Upper lobe of right lung (tissue), 1 donor: ENCODE measurements at regions not wholly inside any gene's neighbourhood (a gene's known extent, or its start where the extent isn't known, plus 50 kb on each side); places are given as distances from the start of the nearest gene placed in this dataset.

ENCODE experiments used
- ATAC-seq: fragments of 200-7000 bp; cut with Tn5 transposase; one replicate; pipeline ENCODE4 v1.9.1; 2020; ENCODE audit warnings: mild to moderate bottlenecking, moderate library complexity
- DNase-seq: peaks from one replicate; pipeline ENCODE4 v3.0.0-alpha.2; 2020
- H3K27ac ChIP-seq: fragments of 200-600 bp; one replicate; pipeline ENCODE4 v1.8.0; 2022
- H3K27me3 ChIP-seq: fragments of 200-600 bp; one replicate; pipeline ENCODE4 v1.8.0; 2022; ENCODE audit warnings: mild to moderate bottlenecking
- H3K36me3 ChIP-seq: fragments of 200-600 bp; one replicate; pipeline ENCODE4 v1.8.0; 2022
- H3K4me1 ChIP-seq: fragments of 200-600 bp; one replicate; pipeline ENCODE4 v1.8.0; 2022
- H3K4me3 ChIP-seq: fragments of 200-600 bp; one replicate; pipeline ENCODE4 v1.8.0; 2022; ENCODE audit warnings: mild to moderate bottlenecking
- H3K9me3 ChIP-seq: fragments of 200-600 bp; one replicate; pipeline ENCODE4 v1.8.0; 2022
- CTCF ChIP-seq: fragments of 200-600 bp; IDR thresholded peaks from one replicate; pipeline ENCODE4 v1.8.0; 2022; ENCODE audit warnings: antibody characterized with exemption
- intact Hi-C: fragments of 100-400 bp; cut with DNase I; formaldehyde crosslinking; loops from one replicate; pipeline ENCODE4 v1.11.0; 2022
- donor health status: DM: no; HTN: yes; CAD: no; lungs with severe emphysema.

- no peak for TF ChIP-seq CTCF
- intact Hi-C loops: no loop called here
- no peaks in the 10 kb centered on the region for H3K36me3 ChIP-seq
- DNase-seq (no peak), ATAC-seq (no peak)
- H3K9me3 ChIP-seq: no peaks in the 10 kb centered on the region
- H3K27me3 ChIP-seq: no peaks in the 10 kb centered on the region
- H3K27ac ChIP-seq: no peak overlapping the region
- H3K4me3 ChIP-seq: no peak overlapping the region
- no peaks in the 10 kb centered on the region for H3K4me1 ChIP-seq
Measured at GRCh38 chr9:23171479-23171878, 654.6 kb downstream of the ELAVL2 start.

- Histone ChIP-seq H3K27me3 (no peaks in the 10 kb centered on the region), H3K27ac (no peak overlapping the region), H3K4me1 (no peaks in the 10 kb centered on the region), H3K4me3 (no peak overlapping the region), H3K9me3 (no peaks in the 10 kb centered on the region), H3K36me3 (no peaks in the 10 kb centered on the region)
- ATAC-seq: no peak
- no peak for DNase-seq
- intact Hi-C loops: no loop called here
- no peak for TF ChIP-seq CTCF
Measured at GRCh38 chr9:23172206-23172605, 653.8 kb downstream of the ELAVL2 start.

GRCh38 chr9:23172979-23173637, 652.9 kb downstream of the ELAVL2 start:
- H3K36me3 ChIP-seq: no peaks in the 10 kb centered on the region
- intact Hi-C loops: no loop called here
- no peak overlapping the region for H3K4me3 ChIP-seq
- no peak overlapping the region for H3K27ac ChIP-seq
- H3K27me3 ChIP-seq: no peaks in the 10 kb centered on the region
- ATAC-seq (no peak), DNase-seq (no peak)
- no peaks in the 10 kb centered on the region for H3K4me1 ChIP-seq
- no peak for TF ChIP-seq CTCF
- H3K9me3 ChIP-seq: no peaks in the 10 kb centered on the region

- Histone ChIP-seq H3K27me3 (no peaks in the 10 kb centered on the region), H3K4me3 (no peak overlapping the region), H3K36me3 (no peaks in the 10 kb centered on the region), H3K4me1 (no peaks in the 10 kb centered on the region), H3K9me3 (no peaks in the 10 kb centered on the region), H3K27ac (no peak overlapping the region)
- TF ChIP-seq CTCF: no peak
- intact Hi-C loops: no loop called here
- DNase-seq: no peak
- no peak for ATAC-seq
Measured at GRCh38 chr9:23194281-23194680, 631.8 kb downstream of the ELAVL2 start.

GRCh38 chr9:23215688-23216087, 610.4 kb downstream of the ELAVL2 start:
- no peaks in the 10 kb centered on the region for H3K36me3 ChIP-seq
- H3K4me1 ChIP-seq: no peaks in the 10 kb centered on the region
- H3K4me3 ChIP-seq: no peak overlapping the region
- no peaks in the 10 kb centered on the region for H3K9me3 ChIP-seq
- H3K27me3 ChIP-seq: no peaks in the 10 kb centered on the region
- no peak overlapping the region for H3K27ac ChIP-seq
- DNase-seq (no peak), ATAC-seq (no peak)
- intact Hi-C loops: no loop called here
- TF ChIP-seq CTCF: no peak

GRCh38 chr9:23219471-23219870, 606.6 kb downstream of the ELAVL2 start:
- ATAC-seq (no peak), DNase-seq (no peak)
- Histone ChIP-seq H3K9me3 (no peaks in the 10 kb centered on the region), H3K4me1 (no peaks in the 10 kb centered on the region), H3K27ac (no peak overlapping the region), H3K36me3 (no peaks in the 10 kb centered on the region), H3K4me3 (no peak overlapping the region), H3K27me3 (no peaks in the 10 kb centered on the region)
- no peak for TF ChIP-seq CTCF
- intact Hi-C loops: no loop called here
